Hepatocyte (in vitro differentiated cells): ENCODE measurements at regions not wholly inside any gene's neighbourhood (a gene's known extent, or its start where the extent isn't known, plus 50 kb on each side); places are given as distances from the start of the nearest gene placed in this dataset.

Experiments used
- DNase-seq: peaks from one replicate; pipeline ENCODE4 v3.0.0-alpha.2; 2016; ENCODE audit warnings: low spot score
- H2AFZ ChIP-seq: fragments of 200-600 bp; sonication (generic); 2 replicates; pipeline ENCODE4 v1.6.0; 2016; ENCODE audit warnings: antibody characterized with exemption, mild to moderate bottlenecking
- H3K27ac ChIP-seq: fragments of 200-600 bp; sonication (generic); 2 replicates; pipeline ENCODE4 v1.5.1; 2016; ENCODE audit warnings: mild to moderate bottlenecking
- H3K27me3 ChIP-seq: fragments of 200-600 bp; sonication (generic); 2 replicates; pipeline ENCODE4 v1.6.1; 2016
- H3K36me3 ChIP-seq: fragments of 200-600 bp; sonication (generic); replicated peaks from 2 replicates; pipeline ENCODE4 v1.5.1; 2016; ENCODE audit warnings: low read depth; ENCODE audit not compliant: insufficient read depth
- H3K4me1 ChIP-seq: fragments of 200-600 bp; sonication (generic); 2 replicates; pipeline ENCODE4 v1.5.1; 2016; ENCODE audit warnings: mild to moderate bottlenecking, moderate library complexity; ENCODE audit not compliant: insufficient read depth
- H3K4me2 ChIP-seq: fragments of 200-600 bp; sonication (generic); 2 replicates; pipeline ENCODE4 v1.6.0; 2016
- H3K4me3 ChIP-seq: fragments of 200-600 bp; sonication (generic); 2 replicates; pipeline ENCODE4 v1.5.1; 2016; ENCODE audit warnings: mild to moderate bottlenecking
- H3K79me2 ChIP-seq: fragments of 200-600 bp; sonication (generic); 2 replicates; pipeline ENCODE4 v1.6.0; 2017; ENCODE audit warnings: mild to moderate bottlenecking
- H3K9me2 ChIP-seq: fragments of 200-600 bp; sonication (generic); replicated peaks from 2 replicates; pipeline ENCODE4 v1.6.0; 2017; ENCODE audit warnings: mild to moderate bottlenecking; ENCODE audit not compliant: insufficient read depth
- H3K9me3 ChIP-seq: fragments of 200-600 bp; sonication (generic); 2 replicates; pipeline ENCODE4 v1.5.1; 2016; ENCODE audit warnings: low read depth, mild to moderate bottlenecking
- H4K20me1 ChIP-seq: fragments of 200-600 bp; sonication (generic); 2 replicates; pipeline ENCODE4 v1.6.0; 2016; ENCODE audit warnings: mild to moderate bottlenecking; ENCODE audit not compliant: insufficient read depth, poor library complexity, severe bottlenecking
- EZH2 ChIP-seq: fragments of 200-600 bp; sonication (generic); IDR thresholded peaks from 2 replicates; pipeline ENCODE4 v1.6.1; 2016; ENCODE audit warnings: antibody characterized with exemption, mild to moderate bottlenecking, borderline replicate concordance
- EZH2phosphoT487 ChIP-seq: fragments of 200-600 bp; sonication (generic); IDR thresholded peaks from one replicate; pipeline ENCODE4 v1.6.1; 2018; ENCODE audit warnings: antibody characterized with exemption, mild to moderate bottlenecking, low read depth, moderate library complexity; ENCODE audit not compliant: unreplicated experiment, severe bottlenecking
- WGBS: methylation state at CpG from one replicate; pipeline ENCODE4 v1.1.6; 2016; ENCODE audit warnings: low lambda C conversion rate; ENCODE audit errors: missing lambda C conversion rate; 5-methylcytosine and 5-hydroxymethylcytosine counted together
- TF ChIP-seq, protein P1 (sequence below): fragments of 200-600 bp; sonication (generic); IDR thresholded peaks from 2 replicates; pipeline ENCODE4 v1.5.1; 2016; ENCODE audit warnings: antibody characterized with exemption, mild to moderate bottlenecking; ENCODE audit not compliant: poor library complexity

DNA sequence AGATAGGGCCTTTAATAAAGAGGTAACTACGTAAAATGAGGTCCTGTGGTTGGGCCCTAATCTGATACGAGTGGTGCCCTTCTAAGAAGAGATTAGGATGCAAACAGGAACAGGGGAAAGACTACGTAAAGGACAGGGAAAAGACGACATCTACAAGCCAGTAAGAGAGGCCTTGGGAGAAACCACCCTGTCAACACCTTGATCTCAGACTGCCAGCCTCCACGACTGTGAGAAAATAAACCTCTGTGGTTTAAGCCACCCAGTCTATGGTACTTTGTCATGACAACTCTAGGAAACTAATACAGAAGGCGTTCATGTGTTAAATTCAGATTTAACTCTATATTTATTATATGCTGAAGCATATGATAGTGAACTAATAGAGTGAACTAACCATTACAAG is 566.3 kb downstream of the UQCRFS1 start:
- Histone ChIP-seq H3K4me3 (no peak overlapping the region), H3K27me3 (no peaks in the 10 kb centered on the region), H3K4me1 (no peaks in the 10 kb centered on the region), H3K4me2 (no peak overlapping the region), H3K9me3 (no peaks in the 10 kb centered on the region), H2AFZ (no peak overlapping the region), H3K36me3 (no peaks in the 10 kb centered on the region), H3K79me2 (no peaks in the 10 kb centered on the region), H3K27ac (no peak overlapping the region), H4K20me1 (no peaks in the 10 kb centered on the region), H3K9me2 (no peaks in the 10 kb centered on the region)
- WGBS = 77% methylated on average over 6 of the region's 6 CpGs
- TF ChIP-seq EZH2phosphoT487 (no peak), EZH2 (no peak)
- TF ChIP-seq, protein P1, sequence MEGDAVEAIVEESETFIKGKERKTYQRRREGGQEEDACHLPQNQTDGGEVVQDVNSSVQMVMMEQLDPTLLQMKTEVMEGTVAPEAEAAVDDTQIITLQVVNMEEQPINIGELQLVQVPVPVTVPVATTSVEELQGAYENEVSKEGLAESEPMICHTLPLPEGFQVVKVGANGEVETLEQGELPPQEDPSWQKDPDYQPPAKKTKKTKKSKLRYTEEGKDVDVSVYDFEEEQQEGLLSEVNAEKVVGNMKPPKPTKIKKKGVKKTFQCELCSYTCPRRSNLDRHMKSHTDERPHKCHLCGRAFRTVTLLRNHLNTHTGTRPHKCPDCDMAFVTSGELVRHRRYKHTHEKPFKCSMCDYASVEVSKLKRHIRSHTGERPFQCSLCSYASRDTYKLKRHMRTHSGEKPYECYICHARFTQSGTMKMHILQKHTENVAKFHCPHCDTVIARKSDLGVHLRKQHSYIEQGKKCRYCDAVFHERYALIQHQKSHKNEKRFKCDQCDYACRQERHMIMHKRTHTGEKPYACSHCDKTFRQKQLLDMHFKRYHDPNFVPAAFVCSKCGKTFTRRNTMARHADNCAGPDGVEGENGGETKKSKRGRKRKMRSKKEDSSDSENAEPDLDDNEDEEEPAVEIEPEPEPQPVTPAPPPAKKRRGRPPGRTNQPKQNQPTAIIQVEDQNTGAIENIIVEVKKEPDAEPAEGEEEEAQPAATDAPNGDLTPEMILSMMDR = no peak
- no peak for DNase-seq

DNA sequence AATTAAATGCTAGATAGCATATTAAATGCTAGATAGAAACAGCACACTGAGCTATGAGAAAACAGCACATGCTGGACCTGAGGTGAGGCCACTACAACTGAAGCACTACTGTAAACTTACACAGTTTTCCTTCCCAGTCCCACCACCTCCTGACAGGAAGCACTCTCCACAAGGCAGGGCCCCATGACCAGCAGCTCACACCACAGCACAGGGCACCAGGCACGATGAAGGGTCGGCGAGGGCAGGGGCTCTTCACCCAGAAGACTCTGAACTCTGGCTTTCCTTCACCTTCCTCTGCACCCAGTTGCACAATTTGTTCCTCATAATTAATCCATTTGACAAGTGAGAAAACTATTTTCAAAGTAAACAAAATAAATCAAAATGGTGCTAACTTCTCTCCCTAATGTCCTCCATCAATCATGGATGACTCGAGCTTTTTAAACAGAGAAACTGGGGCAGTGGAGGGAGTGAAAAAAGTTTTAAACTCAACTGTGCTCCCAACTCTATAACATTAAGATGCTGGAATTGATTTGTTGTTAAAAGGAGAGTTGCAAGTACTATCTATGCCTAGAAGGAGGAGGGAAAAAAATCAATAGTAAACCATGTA is 568.7 kb downstream of the UQCRFS1 start:
- no peaks in the 10 kb centered on the region for H3K4me1 ChIP-seq
- no peak for TF ChIP-seq EZH2phosphoT487
- TF ChIP-seq, protein P1 = no peak
- no peak for TF ChIP-seq EZH2
- no peak overlapping the region for H3K27ac ChIP-seq
- 79% methylated on average over 4 of the region's 4 CpGs for WGBS
- DNase-seq = no peak
- no peaks in the 10 kb centered on the region for H4K20me1 ChIP-seq
- H3K36me3 ChIP-seq = no peaks in the 10 kb centered on the region
- H3K27me3 ChIP-seq = no peaks in the 10 kb centered on the region
- no peaks in the 10 kb centered on the region for H3K9me3 ChIP-seq
- no peak overlapping the region for H3K4me2 ChIP-seq
- no peaks in the 10 kb centered on the region for H3K79me2 ChIP-seq
- H2AFZ ChIP-seq = no peak overlapping the region
- H3K9me2 ChIP-seq = no peaks in the 10 kb centered on the region
- no peak overlapping the region for H3K4me3 ChIP-seq

- Histone ChIP-seq H3K79me2 (no peaks in the 10 kb centered on the region), H3K27ac (no peak overlapping the region), H3K36me3 (no peaks in the 10 kb centered on the region), H3K4me1 (no peaks in the 10 kb centered on the region), H2AFZ (no peak overlapping the region), H3K4me2 (no peak overlapping the region), H3K4me3 (no peak overlapping the region), H3K9me2 (no peaks in the 10 kb centered on the region), H4K20me1 (no peaks in the 10 kb centered on the region), H3K9me3 (no peaks in the 10 kb centered on the region), H3K27me3 (no peaks in the 10 kb centered on the region)
- no peak for DNase-seq
- WGBS = 78% methylated on average over 10 of the region's 10 CpGs
- TF ChIP-seq EZH2phosphoT487 (no peak), EZH2 (no peak)
- TF ChIP-seq, protein P1 = no peak
These were observed 569.9 kb downstream of the UQCRFS1 start for GRCh38 chr19:28642787-28643683.
